ENCODE measurements at regions not wholly inside any gene's neighbourhood (a gene's known extent, or its start where the extent isn't known, plus 50 kb on each side); places are given as distances from the start of the nearest gene placed in this dataset.

GRCh38 chr3:176579711-176580185, 617.5 kb downstream of the TBL1XR1 start (continued):
- no peak for TF ChIP-seq IKZF5 (CRISPR knock-in tag; IDR thresholded peaks at IDR 0.05)
- no peak for TF ChIP-seq SKIL (CRISPR knock-in tag; IDR thresholded peaks at IDR 0.05; ENCODE audit: borderline replicate concordance)

- Histone ChIP-seq H3K4me1 (ENCODE audit: insufficient read depth, low read length) (no peaks in the 10 kb centered on the region), H3K9ac (ENCODE audit: insufficient read depth, low read depth, low read length) (no peak overlapping the region), H3K9me3 (ENCODE audit: low read length) (no peaks in the 10 kb centered on the region), H3K4me3 (replicated peaks in 1 of 3; ENCODE audit: insufficient read depth in 1 of 3, low read depth in 2 of 3, low read length in 3 of 3) (no peak overlapping the region), H3K27me3 (ENCODE audit: control insufficient read depth in 1 of 2, insufficient read depth in 2 of 2, low read length in 2 of 2) (no peaks in the 10 kb centered on the region), H3K79me2 (ENCODE audit: insufficient read depth, low read length) (no peaks in the 10 kb centered on the region), H2AFZ (ENCODE audit: low read length) (no peak overlapping the region), H3K4me2 (ENCODE audit: low read depth, low read length) (no peak overlapping the region), H3K36me3 (replicated peaks in 1 of 2; ENCODE audit: control insufficient read depth in 1 of 2, insufficient read depth in 2 of 2, low read length in 2 of 2) (no peaks in the 10 kb centered on the region), H3K27ac (ENCODE audit: extremely low read length, insufficient read depth, low read length) (no peak overlapping the region), H4K20me1 (ENCODE audit: insufficient read depth, low read length) (no peaks in the 10 kb centered on the region)
- in situ Hi-C loops (cut with HindIII; ENCODE audit: extremely low pct_ligation_motif_present, low pct_unique_long_range_greater_than_20kb), result no loop called here
- intact Hi-C loops (cut with micrococcal nuclease; ENCODE audit: unreplicated experiment), result no loop called here
- WGBS (ENCODE audit: low lambda C conversion rate), result 0% methylated on average over 3 of the region's 3 CpGs
- ChIA-PET POLR2A (no interaction called here), CTCF (ENCODE audit: low intra/inter-chr PET ratio, low total read pairs) (no interaction called here)
- no TSS peak for BruUV-seq (replicated peaks)
- DNase-seq (ENCODE audit: low spot score) (no peak), FAIRE-seq (no peak), ATAC-seq (no peak)
- no peak for TF ChIP-seq MIXL1 (CRISPR knock-in tag; IDR thresholded peaks at IDR 0.05)
- no peak for TF ChIP-seq GFI1 (CRISPR knock-in tag; IDR thresholded peaks at IDR 0.05; ENCODE audit: borderline replicate concordance)
- TF ChIP-seq NFATC3 (CRISPR knock-in tag; IDR thresholded peaks at IDR 0.05), result no peak
- no peak for TF ChIP-seq ZBTB33 (CRISPR knock-in tag; IDR thresholded peaks at IDR 0.05)
- TF ChIP-seq ARNT2 (CRISPR knock-in tag; IDR thresholded peaks at IDR 0.05; ENCODE audit: low read depth), result no peak
- TF ChIP-seq SP1 (IDR thresholded peaks at IDR 0.05), result no peak
- no peak for TF ChIP-seq SP1 (CRISPR knock-in tag; IDR thresholded peaks at IDR 0.05)
- TF ChIP-seq LCORL (IDR thresholded peaks at IDR 0.05), result no peak
- no peak for TF ChIP-seq LCORL (CRISPR knock-in tag; IDR thresholded peaks at IDR 0.05)
- no peak for TF ChIP-seq SATB2 (CRISPR knock-in tag; IDR thresholded peaks at IDR 0.05)
- TF ChIP-seq ASH2L (IDR thresholded peaks at IDR 0.05; ENCODE audit: insufficient read length, low read depth, low read length), result no peak
- TF ChIP-seq AHR (CRISPR knock-in tag; IDR thresholded peaks at IDR 0.05), result no peak
- no peak for TF ChIP-seq NBN (conservative IDR thresholded peaks at IDR 0.05)
- no peak for TF ChIP-seq ZNF234 (CRISPR knock-in tag; conservative IDR thresholded peaks at IDR 0.05)
- TF ChIP-seq CENPBD1 (CRISPR knock-in tag; IDR thresholded peaks at IDR 0.05; ENCODE audit: borderline replicate concordance, low read depth), result no peak
- no peak for TF ChIP-seq ZNF562 (CRISPR knock-in tag; IDR thresholded peaks at IDR 0.05; ENCODE audit: borderline replicate concordance)
Measured at GRCh38 chr3:176578316-176578715, 619.0 kb downstream of the TBL1XR1 start.
